Renal pelvis (tissue), 1 donor: ENCODE measurements at regions not wholly inside any gene's neighbourhood (a gene's known extent, or its start where the extent isn't known, plus 50 kb on each side); places are given as distances from the start of the nearest gene placed in this dataset.

ENCODE experiments used
- DNase-seq: peaks from one replicate; pipeline ENCODE4 v3.0.0-alpha.2; 2013

DNA sequence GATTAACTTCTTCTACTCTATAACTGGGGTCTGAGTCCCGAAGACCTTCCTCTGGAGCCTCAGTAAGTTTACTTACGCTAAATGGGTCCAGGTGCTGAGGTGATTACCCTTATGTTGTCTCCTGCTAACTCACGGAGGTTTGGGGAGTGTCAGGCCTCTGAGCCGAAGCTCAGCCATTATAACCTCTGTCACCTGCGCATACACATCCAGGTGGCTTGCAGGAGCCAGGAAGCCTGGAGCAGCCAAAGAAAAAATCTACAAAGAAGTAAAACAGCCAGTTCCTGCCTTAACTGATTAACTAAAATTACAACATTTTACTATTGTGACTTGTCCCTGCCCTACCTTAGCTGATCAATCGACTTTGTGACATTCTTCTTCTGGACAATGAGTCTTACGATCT is 350.7 kb downstream of the GLRX3 start:
- DNase-seq = no peak

DNA sequence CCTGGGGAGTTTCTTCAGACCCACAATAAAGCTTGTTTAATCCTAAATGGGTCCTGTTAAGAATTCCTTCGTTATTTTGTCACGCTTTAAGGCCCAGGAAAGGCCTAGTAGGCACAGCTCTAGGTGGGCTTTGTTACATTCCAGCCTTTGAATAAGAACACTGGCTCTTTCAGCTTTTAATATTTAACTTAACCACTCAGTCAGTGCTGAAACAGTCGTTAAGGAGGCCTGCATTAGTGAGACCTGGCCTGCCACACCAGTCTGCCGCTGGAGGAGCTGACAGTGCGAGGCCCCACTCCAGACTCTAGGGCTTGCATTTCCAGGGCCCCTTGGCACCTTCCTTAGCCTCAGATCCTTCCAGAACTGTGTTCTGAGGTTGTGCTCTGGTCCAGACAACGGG is 351.4 kb downstream of the GLRX3 start:
- DNase-seq = peak; percentile 42

DNA sequence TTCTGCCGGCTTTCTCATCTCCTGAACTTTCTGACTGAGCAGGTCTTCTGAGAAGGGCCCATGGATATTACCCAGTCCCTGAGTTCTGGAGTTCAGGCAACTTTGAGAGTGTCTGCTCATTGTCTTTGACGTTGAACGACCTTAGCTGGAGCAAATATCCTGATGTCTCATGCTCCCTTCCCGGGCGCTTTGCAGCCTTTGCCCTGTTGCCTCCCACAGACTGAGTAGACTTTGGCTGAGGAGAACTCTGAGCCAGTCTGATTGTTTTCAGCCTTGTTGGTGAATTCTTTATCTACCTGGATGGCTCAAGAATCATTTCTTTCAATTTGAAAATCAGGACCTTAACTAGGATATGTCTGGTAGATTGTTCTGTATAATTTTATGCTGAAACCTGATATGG is 353.7 kb downstream of the GLRX3 start:
- peak; percentile 14 for DNase-seq

DNA sequence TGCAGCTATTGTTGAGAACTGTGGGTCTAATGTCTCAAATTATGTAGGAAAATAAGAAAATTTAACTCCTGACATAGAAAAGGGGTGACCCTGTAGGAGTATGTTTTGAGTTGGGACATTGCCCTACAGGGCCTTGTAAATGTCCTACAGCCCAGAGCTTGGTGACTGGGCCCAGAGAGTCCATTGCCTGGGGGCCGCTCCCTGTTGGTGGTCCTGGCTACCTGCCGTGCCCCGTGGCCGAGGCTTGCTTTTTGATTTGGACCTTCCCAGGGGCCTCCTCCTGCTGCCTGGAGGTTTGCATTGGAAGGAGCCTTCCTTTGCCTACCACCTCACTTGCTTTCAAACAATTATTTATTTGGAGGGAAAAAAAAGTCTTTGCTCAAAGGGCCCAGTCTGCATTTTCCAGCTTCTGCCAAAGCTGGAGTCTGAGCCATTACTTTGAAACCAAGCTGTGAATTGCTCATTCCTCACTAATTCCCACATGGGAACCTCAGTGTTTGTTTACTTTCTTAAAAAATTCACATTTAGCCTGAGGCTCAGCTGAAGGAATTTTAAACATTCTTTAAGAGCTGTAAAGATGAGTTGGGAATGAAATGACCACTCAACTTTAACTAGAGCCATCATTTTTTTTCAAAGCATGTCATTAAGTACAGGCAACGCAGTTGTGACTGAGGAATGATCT is 355.0 kb downstream of the GLRX3 start:
- no peak for DNase-seq

DNA sequence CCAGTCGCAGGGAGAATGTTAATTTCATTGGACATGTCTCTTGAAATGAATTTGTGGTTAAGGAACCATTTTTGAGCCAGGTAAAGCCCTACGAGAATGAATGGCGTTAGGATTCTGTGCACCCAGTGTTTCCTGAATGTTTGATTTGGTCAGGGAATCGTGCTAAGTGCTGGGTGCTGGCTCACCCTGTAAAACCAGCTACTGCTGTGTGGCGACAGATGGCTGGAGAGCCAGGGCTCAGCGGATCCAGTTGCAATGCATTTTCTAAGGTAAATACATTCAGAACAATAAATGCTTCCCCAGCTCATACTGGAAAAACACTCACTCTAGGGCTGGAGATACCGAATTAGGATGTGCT is 355.5 kb downstream of the GLRX3 start:
- no peak for DNase-seq

DNA sequence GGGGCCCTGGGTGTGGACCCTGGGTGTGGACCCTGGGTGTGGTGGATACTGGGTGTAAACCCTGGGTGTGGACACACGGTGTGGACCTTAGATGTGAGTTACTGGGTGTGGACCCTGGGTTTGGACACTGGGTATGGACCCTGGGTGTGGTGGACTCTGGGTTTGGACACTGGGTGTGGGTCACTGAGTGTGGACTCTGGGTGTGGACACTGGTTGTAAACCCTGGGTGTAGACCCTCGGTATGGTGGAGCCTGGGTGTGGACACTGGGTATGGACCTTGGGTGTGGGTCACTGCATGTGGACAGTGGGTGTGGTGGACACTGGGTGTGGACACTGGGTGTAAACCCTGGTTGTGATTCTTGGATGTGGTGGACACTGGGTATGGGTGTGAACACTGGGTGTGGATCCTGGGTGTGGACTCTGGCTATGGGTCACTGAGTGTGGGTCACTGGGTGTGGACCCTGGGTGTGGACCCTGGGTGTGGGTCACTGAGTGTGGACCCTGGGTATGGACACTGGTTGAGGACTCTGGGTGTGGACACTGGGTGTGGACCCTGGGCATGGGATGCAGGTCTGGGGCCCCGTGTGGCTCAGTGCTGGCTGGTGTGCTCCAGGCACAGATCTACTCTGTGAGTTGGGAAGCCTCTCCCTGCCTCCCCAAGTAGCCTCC is 356.2 kb downstream of the GLRX3 start:
- DNase-seq = no peak

DNA sequence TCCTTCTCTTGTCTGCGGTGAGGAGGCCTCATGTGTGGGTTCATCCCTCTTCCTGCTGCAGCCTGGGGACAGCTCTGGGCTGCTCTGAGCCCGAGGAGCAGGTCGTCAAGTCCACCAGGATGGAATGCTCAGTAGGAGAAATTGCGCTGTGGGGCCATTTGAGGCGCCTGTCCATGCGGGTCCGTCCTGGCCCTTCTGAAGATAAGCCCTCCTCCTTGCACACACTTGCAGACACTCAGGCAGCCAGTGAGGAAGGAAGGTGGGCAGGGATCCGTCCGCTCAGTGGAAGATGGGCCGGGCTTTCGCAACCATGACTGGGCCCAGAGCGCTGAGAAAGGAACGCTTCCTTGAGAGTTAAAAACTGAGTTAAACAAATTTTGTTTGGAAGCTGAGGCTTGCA is 356.8 kb downstream of the GLRX3 start:
- DNase-seq = no peak

DNA sequence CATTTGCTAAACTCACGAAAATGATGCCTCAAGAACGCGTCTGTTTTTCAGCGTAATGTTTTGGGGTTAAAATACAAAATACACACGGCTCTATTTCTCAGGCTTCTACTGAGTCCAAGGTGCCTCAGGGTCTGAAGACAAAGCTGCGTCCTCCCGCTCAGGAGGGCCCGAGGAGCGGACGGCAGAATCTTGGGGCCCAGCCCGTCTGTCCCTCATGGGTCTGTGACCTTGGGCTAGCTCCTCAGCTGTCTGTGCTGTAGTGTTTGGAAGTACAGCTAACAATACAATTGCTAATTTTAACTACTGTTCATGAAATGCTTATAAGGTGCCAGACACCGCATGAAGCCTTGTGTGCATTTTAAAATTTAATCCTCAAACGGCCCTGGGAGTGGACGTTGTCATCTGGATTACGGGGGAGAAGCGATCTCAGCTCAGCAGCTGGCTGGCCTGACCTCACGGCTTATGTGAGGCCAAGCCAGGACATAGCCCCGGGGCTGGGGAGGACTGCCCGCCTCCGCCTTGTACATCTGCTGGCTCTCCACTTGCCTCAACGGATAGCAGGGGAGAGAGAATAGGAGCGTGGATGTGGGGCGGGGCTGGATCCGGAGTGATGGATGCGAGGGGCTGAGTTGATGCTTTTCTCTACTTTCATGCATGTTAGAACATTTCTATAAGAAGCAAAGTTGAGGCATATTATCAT is 357.4 kb downstream of the GLRX3 start:
- no peak for DNase-seq

DNA sequence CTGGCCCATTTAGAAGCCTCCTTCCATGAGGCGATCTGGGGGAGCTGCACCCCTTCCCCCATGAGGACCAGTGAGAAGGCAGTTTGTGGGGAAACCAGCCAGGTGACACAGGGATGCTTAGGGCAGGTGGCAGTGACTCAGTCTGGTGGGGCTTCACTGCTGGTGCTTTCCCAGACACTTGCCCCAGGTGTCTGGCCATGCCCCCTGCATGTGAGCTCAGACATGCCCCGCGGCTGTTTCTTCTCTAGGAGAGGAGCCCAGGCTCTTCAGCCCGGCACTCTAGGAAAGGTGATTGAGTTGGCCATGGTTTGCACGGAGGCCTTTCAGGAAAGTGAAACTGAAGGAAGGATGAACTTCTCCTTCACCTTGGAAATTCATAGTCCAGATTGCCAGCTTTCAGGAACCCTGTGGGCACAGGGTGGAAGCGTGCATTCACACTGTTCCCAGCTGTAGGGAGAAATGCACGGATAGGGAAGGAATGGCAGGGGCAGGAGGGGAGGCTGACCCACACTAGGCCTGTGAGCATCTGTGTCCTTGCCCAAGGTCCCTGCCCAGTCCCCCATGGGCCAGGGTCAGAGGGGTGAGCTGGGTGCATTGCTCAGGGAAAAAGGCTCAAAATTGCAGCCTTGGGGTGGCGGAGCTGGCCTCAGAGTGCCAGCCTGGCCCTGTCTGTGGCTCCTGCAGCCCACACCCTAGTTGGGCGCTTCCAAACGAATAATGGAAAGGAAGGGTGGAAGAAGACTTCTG is 359.1 kb downstream of the GLRX3 start:
- no peak for DNase-seq

DNA sequence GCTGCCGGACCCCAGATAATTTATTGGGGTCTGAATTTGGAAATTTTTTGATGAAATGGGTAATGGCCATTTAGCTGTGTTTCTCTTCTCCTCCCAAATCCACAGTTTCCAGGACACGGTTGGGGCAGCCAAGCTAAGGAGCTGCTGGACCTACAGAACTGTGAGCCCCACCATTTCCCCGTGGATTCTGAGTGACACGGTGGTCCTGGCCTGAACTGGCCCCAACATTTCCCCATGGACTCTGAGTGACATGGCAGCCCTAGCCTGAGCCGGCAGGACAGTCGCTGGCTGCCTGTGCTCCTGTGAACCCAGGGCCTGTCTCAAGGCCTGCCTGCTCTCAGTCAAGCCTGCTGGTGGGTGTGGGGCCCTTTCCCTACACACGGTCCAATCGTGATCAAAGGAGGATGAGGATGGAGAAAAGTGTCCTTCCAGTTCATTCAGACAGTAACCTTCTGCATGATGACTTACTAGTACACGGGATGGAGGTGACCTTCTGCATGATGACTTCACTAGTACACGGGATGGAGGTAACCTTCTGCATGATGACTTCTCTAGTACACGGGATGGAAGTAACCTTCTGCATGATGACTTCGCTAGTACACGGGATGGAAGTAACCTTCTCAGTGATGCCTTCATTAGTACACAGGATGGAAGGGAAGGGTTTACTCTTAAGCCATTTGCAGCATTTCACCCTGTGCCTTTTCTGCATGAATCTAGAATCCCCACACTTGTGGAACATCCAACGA is 359.9 kb downstream of the GLRX3 start:
- no peak for DNase-seq

DNA sequence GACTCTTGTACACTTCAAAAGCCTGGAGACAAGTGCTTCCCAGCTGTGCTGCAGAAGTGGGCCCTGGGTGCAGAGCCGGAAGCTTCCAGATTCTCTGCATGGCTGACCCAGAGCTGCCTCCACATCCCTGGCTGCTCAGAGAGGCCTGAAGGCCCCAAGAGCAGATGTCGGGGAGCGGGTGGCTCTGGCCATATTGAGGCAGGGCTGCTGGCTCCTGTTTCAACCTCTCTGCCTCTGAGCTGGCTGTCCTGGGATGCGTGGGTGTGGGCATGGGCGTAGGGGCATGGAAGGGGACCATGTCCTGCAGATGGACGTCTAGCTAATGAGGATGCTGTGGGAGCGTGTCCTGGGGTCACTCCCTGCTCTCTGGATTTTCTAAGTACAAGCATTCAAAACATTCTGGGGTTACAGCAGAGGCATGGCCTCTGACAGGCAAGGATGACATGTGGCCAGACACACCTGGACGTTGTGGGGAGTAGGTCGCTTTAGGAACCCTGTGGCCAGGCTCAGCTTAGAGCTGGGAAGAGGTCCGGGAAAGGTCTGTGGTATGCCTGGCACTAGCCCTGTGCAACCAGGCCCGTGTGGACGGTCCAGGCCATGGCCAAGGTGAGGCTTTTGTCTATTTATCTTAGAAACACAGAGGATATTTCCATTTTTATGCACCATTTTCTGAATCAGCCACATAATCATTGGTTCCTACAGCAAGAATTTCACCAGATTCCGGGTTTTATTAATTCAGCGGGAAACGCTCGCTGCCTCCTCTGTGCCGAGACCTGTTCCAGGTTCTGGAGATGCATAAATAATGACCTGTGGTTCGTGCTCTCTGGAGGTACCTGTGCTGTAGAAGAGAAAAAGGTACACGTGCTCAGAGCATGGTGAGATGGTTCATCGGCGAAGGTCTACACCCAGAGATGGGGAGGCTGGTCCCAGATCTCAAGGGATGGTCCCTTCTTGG is 361.1 kb downstream of the GLRX3 start:
- no peak for DNase-seq

DNA sequence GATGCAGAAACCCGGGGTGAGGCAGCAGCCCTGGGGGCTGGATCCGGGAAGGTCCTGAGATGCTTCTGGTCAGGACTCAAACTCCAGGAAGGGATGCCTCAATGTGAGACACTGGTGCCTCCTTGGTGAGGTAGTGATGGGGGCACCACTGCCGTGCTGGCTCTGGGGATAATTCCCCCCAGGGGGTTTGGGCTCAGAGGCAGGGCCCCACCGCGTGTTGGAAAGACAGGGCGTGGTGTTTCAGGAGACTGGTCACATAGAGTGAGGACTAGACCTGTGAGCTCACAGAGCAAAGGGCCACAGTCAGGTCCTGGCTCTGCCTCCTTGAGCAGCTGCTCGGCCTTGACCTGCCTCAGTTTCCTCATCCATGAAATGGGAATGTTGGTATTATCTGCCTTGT is 361.9 kb downstream of the GLRX3 start:
- no peak for DNase-seq

DNA sequence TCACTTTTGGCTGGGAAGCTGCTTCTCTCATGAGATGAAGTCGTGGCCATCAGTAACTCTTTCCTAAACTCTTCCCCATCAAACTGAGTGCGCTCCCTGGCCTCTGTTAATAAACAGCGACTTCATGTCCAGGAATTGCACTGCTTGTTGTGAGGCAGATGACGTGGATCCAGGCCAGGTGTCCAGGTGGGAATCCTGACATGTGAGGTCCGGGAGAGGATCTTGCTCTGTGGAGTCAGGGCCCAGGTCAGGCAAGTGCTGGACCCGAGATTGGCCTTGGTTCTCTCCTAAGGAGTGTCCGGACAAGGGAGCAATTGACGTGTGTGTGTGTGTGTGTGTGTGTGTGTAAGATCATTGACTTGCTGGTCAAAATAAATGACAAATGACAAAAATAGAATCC is 362.7 kb downstream of the GLRX3 start:
- DNase-seq = no peak

DNA sequence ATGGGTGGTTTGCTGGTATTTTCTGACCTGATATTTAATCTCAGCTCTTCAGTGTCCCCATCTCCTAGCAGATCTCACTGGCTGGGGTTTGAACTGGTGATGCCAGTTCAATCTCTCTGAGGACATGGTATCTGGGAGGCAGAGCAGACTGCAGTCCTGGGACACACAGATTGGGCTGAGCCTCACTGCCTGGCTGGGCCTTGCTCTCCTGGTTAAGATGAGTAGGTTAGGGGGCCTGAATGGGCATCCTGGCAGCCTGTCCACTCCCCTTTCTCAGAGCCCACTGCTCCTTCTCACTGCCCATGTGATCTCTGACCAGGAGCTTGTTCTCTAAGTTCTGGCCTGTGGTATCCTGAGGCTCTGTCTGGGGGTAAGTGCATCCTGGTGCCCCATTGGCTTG is 363.4 kb downstream of the GLRX3 start:
- DNase-seq = no peak

DNA sequence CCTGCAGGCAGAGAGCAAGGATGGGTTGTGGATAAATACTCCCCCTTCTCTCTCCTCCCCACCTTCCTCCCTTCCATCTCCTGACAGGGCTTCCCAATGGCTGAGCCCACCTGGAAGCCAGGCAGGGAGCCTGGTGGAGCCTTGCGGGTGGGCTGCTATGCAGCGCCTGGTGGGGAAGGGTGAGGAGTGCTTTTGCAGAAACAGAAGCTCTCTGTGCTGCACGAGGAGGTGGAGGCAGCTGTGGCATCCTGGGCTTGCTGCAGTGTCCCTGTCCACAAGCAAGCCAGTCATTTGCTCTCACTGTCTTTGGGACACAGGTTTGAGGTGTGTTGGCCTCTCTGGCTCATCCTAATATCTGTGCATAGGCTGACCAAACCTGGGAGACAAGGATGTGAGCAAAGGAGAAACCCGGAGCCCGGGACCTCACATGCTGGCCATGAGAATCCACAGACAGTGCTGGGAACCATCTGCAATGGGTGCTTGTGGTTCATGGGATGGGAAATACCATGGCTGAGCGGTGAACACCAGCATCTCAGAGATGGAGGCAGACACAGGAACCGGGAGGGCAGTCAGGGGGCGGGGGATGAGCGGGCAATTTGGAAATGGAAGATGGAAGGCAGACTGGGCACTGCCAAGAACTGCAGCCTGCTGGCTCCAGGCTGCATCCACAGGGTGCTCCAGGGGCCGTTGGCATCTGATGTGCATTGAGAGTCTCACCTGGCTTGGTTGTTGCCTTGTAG is 364.2 kb downstream of the GLRX3 start:
- DNase-seq = no peak

DNA sequence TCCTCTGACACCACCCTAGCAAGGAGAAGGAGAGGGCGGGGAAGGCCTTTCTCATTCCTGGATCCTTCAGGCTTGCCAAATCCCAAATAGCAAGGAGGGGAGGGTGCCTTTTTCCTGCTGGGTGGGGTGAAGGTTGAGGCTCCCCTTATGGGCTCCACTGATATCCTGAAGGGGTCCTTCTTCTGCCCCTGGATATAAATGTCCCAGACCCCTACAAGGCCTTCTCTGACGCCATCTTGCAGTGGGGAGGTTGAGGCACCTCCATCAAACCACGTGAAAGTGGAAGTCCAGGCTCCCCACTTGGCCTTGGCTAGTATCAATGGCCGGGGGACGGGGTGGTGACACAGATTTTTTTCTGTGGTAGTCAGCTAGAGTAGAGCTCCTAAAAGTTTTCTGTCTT is 371.3 kb downstream of the GLRX3 start:
- no peak for DNase-seq

DNA sequence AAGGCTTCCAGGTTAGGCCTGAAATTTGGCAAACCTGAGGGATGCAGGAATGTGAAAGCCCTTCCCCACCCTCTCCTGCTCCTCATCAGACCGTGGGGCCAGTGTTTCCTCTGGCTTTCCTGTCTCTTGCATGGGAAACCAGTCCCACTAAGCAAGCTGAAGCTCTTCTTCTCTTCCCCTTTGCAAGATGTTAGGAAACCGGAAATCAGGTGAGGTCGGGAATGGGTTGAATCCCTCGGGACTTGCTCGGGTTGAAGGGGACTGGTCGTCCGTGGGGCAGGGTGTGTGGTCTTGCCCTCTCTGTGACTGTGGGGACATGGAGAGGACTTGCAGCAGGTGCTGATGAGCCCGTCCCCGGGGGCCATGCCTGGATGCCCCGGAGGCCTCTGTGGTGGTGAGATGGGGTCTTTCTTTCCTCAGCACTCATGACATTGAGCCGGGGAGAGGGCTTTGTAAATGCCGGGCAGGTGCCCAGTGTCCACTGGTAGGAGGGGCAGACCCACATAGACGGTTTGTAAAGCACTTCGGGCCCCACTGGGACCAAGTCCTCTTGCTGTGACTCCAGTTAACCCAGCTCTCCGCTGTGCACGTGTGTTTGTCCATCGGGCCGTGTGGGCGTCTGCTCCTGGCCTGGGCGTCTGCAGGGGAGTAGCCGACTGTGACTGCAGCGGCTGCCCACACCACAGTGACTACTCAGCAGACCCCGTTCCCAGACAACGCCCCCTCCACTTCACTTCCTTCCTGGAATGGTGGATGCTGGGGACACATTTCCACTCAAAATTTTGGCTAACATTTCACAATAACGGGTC is 373.9 kb downstream of the GLRX3 start:
- DNase-seq = no peak

DNA sequence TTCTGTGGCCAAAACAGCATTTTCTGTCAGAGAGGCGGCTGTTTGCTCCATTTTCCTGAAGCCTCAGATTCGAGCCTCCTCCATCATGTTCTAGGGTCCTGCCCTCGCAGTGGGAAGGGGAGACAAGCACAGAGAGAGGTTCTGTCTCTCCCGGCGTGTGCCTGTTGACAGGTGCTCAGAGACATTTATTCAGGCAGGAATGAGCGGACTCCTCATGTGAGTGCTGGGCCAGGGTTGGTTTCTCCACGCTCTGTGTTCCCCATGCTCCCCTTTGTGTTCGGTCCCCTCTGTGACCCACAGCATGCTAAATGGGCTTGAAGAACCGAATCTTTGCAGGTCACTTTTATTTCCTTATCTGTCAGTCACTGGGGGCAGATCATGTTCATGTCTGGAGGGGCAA is 374.6 kb downstream of the GLRX3 start:
- no peak for DNase-seq

DNA sequence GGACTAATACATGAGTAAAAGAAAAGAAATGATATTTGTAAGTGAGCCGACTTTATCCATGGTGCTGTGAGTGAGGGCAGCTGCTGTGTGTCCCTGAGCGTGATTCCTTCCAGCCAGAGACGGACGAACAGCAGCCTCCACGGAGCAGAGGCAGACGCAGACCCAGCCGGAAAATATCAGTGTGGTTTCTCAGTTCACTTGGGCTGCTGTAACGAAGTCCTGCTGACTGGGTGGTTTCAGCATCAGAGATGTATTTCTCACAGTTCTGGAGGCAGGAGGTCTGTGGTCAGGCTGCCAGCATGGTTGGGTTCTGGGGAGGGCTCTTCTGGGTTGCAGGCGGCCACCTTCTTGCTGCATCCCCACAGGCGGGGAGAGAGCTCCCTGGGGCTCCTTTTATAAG is 375.6 kb downstream of the GLRX3 start:
- DNase-seq = no peak
